OCI-LY3 (cell line): ENCODE measurements at regions not wholly inside any gene's neighbourhood (a gene's known extent, or its start where the extent isn't known, plus 50 kb on each side); places are given as distances from the start of the nearest gene placed in this dataset.

Experiments used
- CTCF ChIP-seq: fragments of 200-600, 300-600 bp; sonication (generic); IDR thresholded peaks from 2 replicates; pipeline ENCODE4 v1.5.1; 2014; ENCODE audit warnings: antibody characterized with exemption, low read length, low read depth
- EZH2phosphoT487 ChIP-seq: fragments of 200-600 bp; shearing (Covaris generic); IDR thresholded peaks from 2 replicates; pipeline ENCODE4 v1.6.1; 2018; ENCODE audit warnings: antibody characterized with exemption, mixed run types, low read depth

GRCh38 chr5:90168399-90168798, 241.2 kb downstream of the CETN3 start:
- TF ChIP-seq CTCF (no peak), EZH2phosphoT487 (no peak)
